Liver (tissue), 8 donors: ENCODE measurements at regions not wholly inside any gene's neighbourhood (a gene's known extent, or its start where the extent isn't known, plus 50 kb on each side); places are given as distances from the start of the nearest gene placed in this dataset.

ENCODE experiments used
- DNase-seq: peaks from one replicate; pipeline ENCODE4 v3.0.0-alpha.2; 2017; ENCODE audit warnings: low spot score
- H3K27ac ChIP-seq, 2 donors: one replicate each; pipeline ENCODE4 v1.7.0; 2013; ENCODE audit warnings: inconsistent platforms in 2 of 2, low read length in 2 of 2, control low read depth in 1 of 2, low read depth in 1 of 2, mild to moderate bottlenecking in 1 of 2
- H3K27me3 ChIP-seq, 4 donors: one replicate each; pipeline versions ENCODE4 v1.6.1 to v1.7.0; 2013; ENCODE audit warnings: low read length in 3 of 4, inconsistent platforms in 1 of 4, mild to moderate bottlenecking in 1 of 4, moderate library complexity in 1 of 4; ENCODE audit not compliant: control insufficient read depth in 4 of 4, insufficient read depth in 4 of 4
- H3K36me3 ChIP-seq, 4 donors: one replicate each; pipeline versions ENCODE4 v1.6.1 to v1.7.0; 2013; ENCODE audit warnings: low read length in 3 of 4, mild to moderate bottlenecking in 3 of 4, low read depth in 1 of 4, moderate library complexity in 1 of 4; ENCODE audit not compliant: control insufficient read depth in 4 of 4, insufficient read depth in 3 of 4
- H3K4me1 ChIP-seq, 4 donors: one replicate each; pipeline versions ENCODE4 v1.6.1 to v1.7.0; 2013; ENCODE audit warnings: low read length in 3 of 4, mild to moderate bottlenecking in 3 of 4, moderate library complexity in 1 of 4; ENCODE audit not compliant: control insufficient read depth in 4 of 4, insufficient read depth in 4 of 4
- H3K4me3 ChIP-seq, 3 donors: one replicate each; pipeline versions ENCODE4 v1.6.1 to v1.7.0; 2013; ENCODE audit warnings: low read length in 3 of 3, control low read depth in 1 of 3, low read depth in 1 of 3, mild to moderate bottlenecking in 1 of 3
- H3K9ac ChIP-seq, 2 donors: one replicate each; pipeline ENCODE4 v1.7.0; 2013; ENCODE audit warnings: low read length in 2 of 2, mild to moderate bottlenecking in 2 of 2, moderate library complexity in 2 of 2, control low read depth in 1 of 2, low read depth in 1 of 2
- H3K9me3 ChIP-seq, 4 donors: one replicate each; pipeline versions ENCODE4 v1.6.1 to v1.7.0; 2013; ENCODE audit warnings: low read length in 3 of 4; ENCODE audit not compliant: control insufficient read depth in 4 of 4
- EGR1 ChIP-seq, 2 donors: IDR thresholded peaks; 2 replicates each; pipeline ENCODE4 v1.6.1; 2016 to 2018; ENCODE audit warnings: antibody characterized with exemption in 2 of 2, low read depth in 2 of 2
- FOXA2 ChIP-seq: IDR thresholded peaks from 2 replicates; pipeline ENCODE4 v1.6.1; 2016; ENCODE audit warnings: antibody characterized with exemption
- GABPA ChIP-seq, 2 donors: IDR thresholded peaks in 1 of 2; conservative IDR thresholded peaks in 1 of 2; 2 replicates each; pipeline ENCODE4 v1.6.1; 2016; ENCODE audit warnings: antibody characterized with exemption in 2 of 2, mild to moderate bottlenecking in 1 of 2, moderate library complexity in 1 of 2
- HNF4A ChIP-seq, 2 donors: conservative IDR thresholded peaks; 2 replicates each; pipeline ENCODE4 v1.6.1; 2016; ENCODE audit warnings: antibody characterized with exemption in 2 of 2, mild to moderate bottlenecking in 2 of 2
- HNF4G ChIP-seq: IDR thresholded peaks from 2 replicates; pipeline ENCODE4 v1.6.1; 2016; ENCODE audit warnings: antibody characterized with exemption
- JUND ChIP-seq, 2 donors: IDR thresholded peaks; 2 replicates each; pipeline ENCODE4 v1.6.1; 2016; ENCODE audit warnings: antibody characterized with exemption in 2 of 2
- RAD21 ChIP-seq, 2 donors: IDR thresholded peaks; 2 replicates each; pipeline ENCODE4 v1.6.1; 2016; ENCODE audit warnings: antibody characterized with exemption in 2 of 2, mild to moderate bottlenecking in 2 of 2
- RXRA ChIP-seq, 2 donors: IDR thresholded peaks; 2 replicates each; pipeline ENCODE4 v1.6.1; 2017 to 2018; ENCODE audit warnings: antibody characterized with exemption in 2 of 2, mild to moderate bottlenecking in 1 of 2
- SP1 ChIP-seq: IDR thresholded peaks from 2 replicates; pipeline ENCODE4 v1.6.1; 2018; ENCODE audit warnings: antibody characterized with exemption, mild to moderate bottlenecking
- TAF1 ChIP-seq: conservative IDR thresholded peaks from 2 replicates; pipeline ENCODE4 v1.6.1; 2016; ENCODE audit warnings: antibody characterized with exemption, mild to moderate bottlenecking
- YY1 ChIP-seq: IDR thresholded peaks from 2 replicates; pipeline ENCODE4 v1.6.1; 2016; ENCODE audit warnings: antibody characterized with exemption, mild to moderate bottlenecking
- WGBS: extraction: QIAGEN DNeasy Blood & Tissue Kit; methylation state at CpG from one replicate; pipeline ENCODE4 v1.1.7; 2013; 5-methylcytosine and 5-hydroxymethylcytosine counted together
- TF ChIP-seq, protein P1 (sequence below): IDR thresholded peaks from 2 replicates; pipeline ENCODE4 v1.6.1; 2016; ENCODE audit warnings: antibody characterized with exemption
- TF ChIP-seq, protein P2 (sequence below): IDR thresholded peaks from 2 replicates; pipeline ENCODE4 v1.6.1; 2016; ENCODE audit warnings: antibody characterized with exemption
- TF ChIP-seq, protein P3 (sequence below): fragments of 150-350 bp; IDR thresholded peaks from 2 replicates; pipeline ENCODE4 v1.5.1; 2017; ENCODE audit warnings: improper control_type of control experiment, low read depth, low read length; ENCODE audit not compliant: missing input control
- TF ChIP-seq, protein P4 (sequence below): IDR thresholded peaks from 2 replicates; pipeline ENCODE4 v1.6.1; 2016; ENCODE audit warnings: antibody characterized with exemption
- donor health status: healthy.
- donor health status: healthy.
- donor health status: healthy.
- donor health status: healthy.
- donor health status: healthy.

DNA sequence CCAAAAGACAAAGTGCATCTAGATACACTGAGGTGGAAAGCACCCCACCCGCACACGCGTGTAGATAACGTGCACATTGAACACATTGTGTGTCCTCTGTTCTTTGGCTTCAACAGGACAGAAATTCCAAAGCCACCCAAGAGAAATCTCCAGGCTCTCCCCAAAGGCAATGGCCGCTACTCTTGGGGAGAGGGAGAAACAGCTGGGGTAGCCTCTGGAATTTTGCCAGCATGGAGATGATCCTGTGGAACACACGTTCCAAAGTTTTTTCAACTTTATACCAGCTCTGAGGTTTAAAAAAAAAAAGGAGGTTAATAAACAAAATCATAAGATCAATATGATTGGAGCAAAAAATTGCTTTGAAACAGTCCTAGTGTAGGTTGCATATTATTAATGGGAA, 63.0 kb upstream of the CD82 start (continued):
- TF ChIP-seq, protein P1, sequence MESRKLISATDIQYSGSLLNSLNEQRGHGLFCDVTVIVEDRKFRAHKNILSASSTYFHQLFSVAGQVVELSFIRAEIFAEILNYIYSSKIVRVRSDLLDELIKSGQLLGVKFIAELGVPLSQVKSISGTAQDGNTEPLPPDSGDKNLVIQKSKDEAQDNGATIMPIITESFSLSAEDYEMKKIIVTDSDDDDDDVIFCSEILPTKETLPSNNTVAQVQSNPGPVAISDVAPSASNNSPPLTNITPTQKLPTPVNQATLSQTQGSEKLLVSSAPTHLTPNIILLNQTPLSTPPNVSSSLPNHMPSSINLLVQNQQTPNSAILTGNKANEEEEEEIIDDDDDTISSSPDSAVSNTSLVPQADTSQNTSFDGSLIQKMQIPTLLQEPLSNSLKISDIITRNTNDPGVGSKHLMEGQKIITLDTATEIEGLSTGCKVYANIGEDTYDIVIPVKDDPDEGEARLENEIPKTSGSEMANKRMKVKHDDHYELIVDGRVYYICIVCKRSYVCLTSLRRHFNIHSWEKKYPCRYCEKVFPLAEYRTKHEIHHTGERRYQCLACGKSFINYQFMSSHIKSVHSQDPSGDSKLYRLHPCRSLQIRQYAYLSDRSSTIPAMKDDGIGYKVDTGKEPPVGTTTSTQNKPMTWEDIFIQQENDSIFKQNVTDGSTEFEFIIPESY = no peak
- TF ChIP-seq JUND (IDR thresholded peaks at IDR 0.05) = no peak

DNA sequence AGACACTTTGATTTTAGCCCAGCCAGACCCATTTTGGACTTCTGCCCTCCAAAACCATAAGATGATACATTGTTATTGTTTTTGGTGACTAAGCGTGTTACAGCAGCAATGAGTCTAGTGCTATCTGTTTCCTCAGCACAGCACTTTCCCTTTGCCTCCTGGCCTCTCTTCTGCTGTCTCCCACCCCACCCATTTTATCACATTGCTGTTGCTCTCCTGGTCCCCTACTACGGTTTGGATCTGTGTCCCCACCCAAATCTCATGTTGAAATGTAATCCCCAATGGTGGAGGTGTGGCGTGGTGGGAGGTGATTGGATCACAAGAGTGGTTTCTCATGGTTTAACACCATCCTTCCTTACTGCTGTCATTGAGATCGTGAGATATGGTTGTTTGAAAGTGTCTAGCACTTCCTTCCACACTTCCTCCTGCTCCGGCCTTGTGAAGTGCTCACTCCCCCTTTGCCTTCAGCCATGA, 59.8 kb upstream of the CD82 start:
- TF ChIP-seq FOXA2 = no peak
- no peak for TF ChIP-seq RAD21 (IDR thresholded peaks at IDR 0.05)
- TF ChIP-seq, protein P1 = no peak
- no peak for TF ChIP-seq HNF4G
- no peak for TF ChIP-seq GABPA (IDR thresholded peaks at IDR 0.05 in 1 of 2, conservative IDR thresholded peaks at IDR 0.05 in 1 of 2)
- TF ChIP-seq, protein P2, sequence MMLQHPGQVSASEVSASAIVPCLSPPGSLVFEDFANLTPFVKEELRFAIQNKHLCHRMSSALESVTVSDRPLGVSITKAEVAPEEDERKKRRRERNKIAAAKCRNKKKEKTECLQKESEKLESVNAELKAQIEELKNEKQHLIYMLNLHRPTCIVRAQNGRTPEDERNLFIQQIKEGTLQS = no peak
- TF ChIP-seq, protein P3, sequence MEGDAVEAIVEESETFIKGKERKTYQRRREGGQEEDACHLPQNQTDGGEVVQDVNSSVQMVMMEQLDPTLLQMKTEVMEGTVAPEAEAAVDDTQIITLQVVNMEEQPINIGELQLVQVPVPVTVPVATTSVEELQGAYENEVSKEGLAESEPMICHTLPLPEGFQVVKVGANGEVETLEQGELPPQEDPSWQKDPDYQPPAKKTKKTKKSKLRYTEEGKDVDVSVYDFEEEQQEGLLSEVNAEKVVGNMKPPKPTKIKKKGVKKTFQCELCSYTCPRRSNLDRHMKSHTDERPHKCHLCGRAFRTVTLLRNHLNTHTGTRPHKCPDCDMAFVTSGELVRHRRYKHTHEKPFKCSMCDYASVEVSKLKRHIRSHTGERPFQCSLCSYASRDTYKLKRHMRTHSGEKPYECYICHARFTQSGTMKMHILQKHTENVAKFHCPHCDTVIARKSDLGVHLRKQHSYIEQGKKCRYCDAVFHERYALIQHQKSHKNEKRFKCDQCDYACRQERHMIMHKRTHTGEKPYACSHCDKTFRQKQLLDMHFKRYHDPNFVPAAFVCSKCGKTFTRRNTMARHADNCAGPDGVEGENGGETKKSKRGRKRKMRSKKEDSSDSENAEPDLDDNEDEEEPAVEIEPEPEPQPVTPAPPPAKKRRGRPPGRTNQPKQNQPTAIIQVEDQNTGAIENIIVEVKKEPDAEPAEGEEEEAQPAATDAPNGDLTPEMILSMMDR = no peak
- TF ChIP-seq YY1 = no peak
- no peak for TF ChIP-seq HNF4A (conservative IDR thresholded peaks at IDR 0.05)
- no peak for TF ChIP-seq SP1
- no peak for TF ChIP-seq JUND (IDR thresholded peaks at IDR 0.05)
- no peak for TF ChIP-seq TAF1
- no peak for TF ChIP-seq EGR1 (IDR thresholded peaks at IDR 0.05; ENCODE audit: low read depth in 2 of 2)
- TF ChIP-seq, protein P4, sequence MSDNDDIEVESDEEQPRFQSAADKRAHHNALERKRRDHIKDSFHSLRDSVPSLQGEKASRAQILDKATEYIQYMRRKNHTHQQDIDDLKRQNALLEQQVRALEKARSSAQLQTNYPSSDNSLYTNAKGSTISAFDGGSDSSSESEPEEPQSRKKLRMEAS = no peak
- no peak for TF ChIP-seq RXRA (IDR thresholded peaks at IDR 0.05)
- Histone ChIP-seq H3K9me3 (peaks cover 0 to 4% (median 3%) of the 10 kb centered on the region in 4 donors), H3K4me1 (no peaks in the 10 kb centered on the region), H3K27ac (no peak overlapping the region), H3K27me3 (peaks cover 0 to 2% (median 0%) of the 10 kb centered on the region in 4 donors), H3K36me3 (no peaks in the 10 kb centered on the region), H3K9ac (no peak overlapping the region), H3K4me3 (no peak overlapping the region)
- DNase-seq = no peak
- 65% methylated on average over 5 of the region's 5 CpGs for WGBS
